ENCODE measurements at regions not wholly inside any gene's neighbourhood (a gene's known extent, or its start where the extent isn't known, plus 50 kb on each side); places are given as distances from the start of the nearest gene placed in this dataset.

- no peaks in the 10 kb centered on the region for H3K36me3 ChIP-seq
- no peaks in the 10 kb centered on the region for H3K9me3 ChIP-seq
- no peak overlapping the region for H3K4me3 ChIP-seq
- no peak for TF ChIP-seq CTCF (IDR thresholded peaks at IDR 0.05 in 8 of 11, conservative IDR thresholded peaks at IDR 0.05 in 3 of 11)
- no peak for TF ChIP-seq POLR2AphosphoS5 (IDR thresholded peaks at IDR 0.05)
- no peak for TF ChIP-seq POLR2A (IDR thresholded peaks at IDR 0.05)
- WGBS, 5 donors, result 66 to 85% (median 74%) methylated on average over 1 of the region's 1 CpG
- DNase-seq, result no peak
- no peak overlapping the region for H3K27ac ChIP-seq
- H3K4me1 ChIP-seq, result no peaks in the 10 kb centered on the region
- intact Hi-C loops (cut with DNase I; ENCODE audit: low total_unique reads), result no loop called here
- no peaks in the 10 kb centered on the region for H3K27me3 ChIP-seq (replicated peaks in 1 of 7)
Observed at GRCh38 chr4:126807132-126807531, 825.6 kb upstream of the INTU start.

- Histone ChIP-seq H3K4me1 (no peaks in the 10 kb centered on the region), H3K36me3 (no peaks in the 10 kb centered on the region), H3K4me3 (no peak overlapping the region), H3K9me3 (peaks cover 0 to 21% (median 8%) of the 10 kb centered on the region in 8 donors), H3K27ac (no peak overlapping the region), H3K27me3 (replicated peaks in 1 of 7) (no peaks in the 10 kb centered on the region)
- intact Hi-C loops (cut with DNase I; ENCODE audit: low total_unique reads), result no loop called here
- DNase-seq, result no peak
- no peak for TF ChIP-seq POLR2A (IDR thresholded peaks at IDR 0.05)
- TF ChIP-seq POLR2AphosphoS5 (IDR thresholded peaks at IDR 0.05), result no peak
- TF ChIP-seq CTCF (IDR thresholded peaks at IDR 0.05 in 8 of 11, conservative IDR thresholded peaks at IDR 0.05 in 3 of 11), result no peak
Observed at GRCh38 chr4:126812076-126812475, 820.7 kb upstream of the INTU start.

- no peak for DNase-seq
- 81 to 93% (median 85%) methylated on average over 1 of the region's 1 CpG for WGBS, 5 donors
- Histone ChIP-seq H3K4me1 (no peaks in the 10 kb centered on the region), H3K4me3 (no peak overlapping the region), H3K27me3 (replicated peaks in 1 of 7) (no peaks in the 10 kb centered on the region), H3K27ac (no peak overlapping the region), H3K9me3 (peaks cover 0 to 33% (median 21%) of the 10 kb centered on the region in 8 donors), H3K36me3 (no peaks in the 10 kb centered on the region)
- intact Hi-C loops (cut with DNase I; ENCODE audit: low total_unique reads), result no loop called here
- no peak for TF ChIP-seq POLR2A (IDR thresholded peaks at IDR 0.05)
- no peak for TF ChIP-seq CTCF (IDR thresholded peaks at IDR 0.05 in 8 of 11, conservative IDR thresholded peaks at IDR 0.05 in 3 of 11)
- TF ChIP-seq POLR2AphosphoS5 (IDR thresholded peaks at IDR 0.05), result no peak
Observed at GRCh38 chr4:126820631-126821030, 812.1 kb upstream of the INTU start.

GRCh38 chr4:126821152-126821551, 811.6 kb upstream of the INTU start:
- H3K9me3 ChIP-seq, result peaks cover 0 to 38% (median 25%) of the 10 kb centered on the region in 8 donors

More at GRCh38 chr4:126821152-126821551, 811.6 kb upstream of the INTU start:
- Histone ChIP-seq H3K36me3 (no peaks in the 10 kb centered on the region), H3K4me3 (no peak overlapping the region), H3K27me3 (replicated peaks in 1 of 7) (no peaks in the 10 kb centered on the region), H3K27ac (no peak overlapping the region), H3K4me1 (no peaks in the 10 kb centered on the region)
- intact Hi-C loops (cut with DNase I; ENCODE audit: low total_unique reads), result no loop called here
- DNase-seq, result no peak
- no peak for TF ChIP-seq POLR2A (IDR thresholded peaks at IDR 0.05)
- TF ChIP-seq POLR2AphosphoS5 (IDR thresholded peaks at IDR 0.05), result no peak
- no peak for TF ChIP-seq CTCF (IDR thresholded peaks at IDR 0.05 in 8 of 11, conservative IDR thresholded peaks at IDR 0.05 in 3 of 11)
- WGBS, 5 donors, result 81 to 95% (median 87%) methylated on average over 1 of the region's 1 CpG

Data from spleen (tissue), 11 donors.